ENCODE measurements at regions not wholly inside any gene's neighbourhood (a gene's known extent, or its start where the extent isn't known, plus 50 kb on each side); places are given as distances from the start of the nearest gene placed in this dataset.

GRCh38 chr20:48284837-48285236 is 499.6 kb upstream of the SULF2 start:
- no peak for DNase-seq
- H3K4me3 ChIP-seq: no peak overlapping the region
- 86 to 98% (median 89%) methylated on average over 2 of the region's 2 CpGs for WGBS, 4 donors
- H3K9me3 ChIP-seq: no peaks in the 10 kb centered on the region
- H3K27me3 ChIP-seq: peaks cover 0 to 3% (median 0%) of the 10 kb centered on the region in 9 donors
- no peaks in the 10 kb centered on the region for H3K36me3 ChIP-seq
- peaks cover 0 to 24% (median 16%) of the 10 kb centered on the region in 12 donors for H3K4me1 ChIP-seq
- H3K27ac ChIP-seq: no peak overlapping the region
- intact Hi-C loops (cut with DNase I): no loop called here
- no peak for TF ChIP-seq POLR2A (IDR thresholded peaks at IDR 0.05)
- TF ChIP-seq CTCF (IDR thresholded peaks at IDR 0.05): no peak
- ATAC-seq: no peak

GRCh38 chr20:48284315-48284714 is 499.0 kb upstream of the SULF2 start:
- DNase-seq: no peak
- ATAC-seq: no peak
- no peaks in the 10 kb centered on the region for H3K9me3 ChIP-seq
- no peaks in the 10 kb centered on the region for H3K36me3 ChIP-seq
- H3K4me3 ChIP-seq: no peak overlapping the region
- peaks cover 0 to 3% (median 0%) of the 10 kb centered on the region in 9 donors for H3K27me3 ChIP-seq
- no peak for TF ChIP-seq POLR2A (IDR thresholded peaks at IDR 0.05)
- no peak for TF ChIP-seq CTCF (IDR thresholded peaks at IDR 0.05)
- intact Hi-C loops (cut with DNase I): no loop called here
- no peak overlapping the region for H3K27ac ChIP-seq
- WGBS, 4 donors: 93 to 95% (median 94%) methylated on average over 4 of the region's 4 CpGs
- peaks cover 0 to 29% (median 20%) of the 10 kb centered on the region in 12 donors for H3K4me1 ChIP-seq

GRCh38 chr20:48283470-48284110 is 498.3 kb upstream of the SULF2 start:
- Histone ChIP-seq H3K4me3 (no peak overlapping the region), H3K4me1 (peaks cover 0 to 36% (median 26%) of the 10 kb centered on the region in 12 donors), H3K27ac (no peak overlapping the region), H3K36me3 (no peaks in the 10 kb centered on the region), H3K9me3 (no peaks in the 10 kb centered on the region), H3K27me3 (peaks cover 0 to 3% (median 0%) of the 10 kb centered on the region in 9 donors)
- ATAC-seq (peak; percentile 26 to 91 (median 74)), DNase-seq (peak in 3 of 5 donors; percentile 42 to 70 (median 54))
- intact Hi-C loops (cut with DNase I): no loop called here
- no peak for TF ChIP-seq CTCF (IDR thresholded peaks at IDR 0.05)
- TF ChIP-seq POLR2A (IDR thresholded peaks at IDR 0.05): no peak
- WGBS, 4 donors: 61 to 72% (median 67%) methylated on average over 13 of the region's 13 CpGs

GRCh38 chr20:48282591-48283228 is 497.4 kb upstream of the SULF2 start:
- peaks cover 0 to 44% (median 27%) of the 10 kb centered on the region in 12 donors for H3K4me1 ChIP-seq
- intact Hi-C loops (cut with DNase I): no loop called here

More at GRCh38 chr20:48282591-48283228, 497.4 kb upstream of the SULF2 start:
- Histone ChIP-seq H3K4me3 (no peak overlapping the region), H3K36me3 (no peaks in the 10 kb centered on the region), H3K27ac (no peak overlapping the region), H3K27me3 (peaks cover 0 to 3% (median 0%) of the 10 kb centered on the region in 9 donors), H3K9me3 (no peaks in the 10 kb centered on the region)
- WGBS, 4 donors: 94 to 97% (median 96%) methylated on average over 4 of the region's 4 CpGs
- no peak for ATAC-seq
- no peak for TF ChIP-seq CTCF (IDR thresholded peaks at IDR 0.05)
- TF ChIP-seq POLR2A (IDR thresholded peaks at IDR 0.05): no peak
- no peak for DNase-seq
